ELF-1 (cell line): ENCODE measurements at regions not wholly inside any gene's neighbourhood (a gene's known extent, or its start where the extent isn't known, plus 50 kb on each side); places are given as distances from the start of the nearest gene placed in this dataset.

Experiments
- DNase-seq: peaks from one replicate; pipeline ENCODE4 v3.0.0-alpha.2; 2016; ENCODE audit warnings: low read depth, low spot score

DNA sequence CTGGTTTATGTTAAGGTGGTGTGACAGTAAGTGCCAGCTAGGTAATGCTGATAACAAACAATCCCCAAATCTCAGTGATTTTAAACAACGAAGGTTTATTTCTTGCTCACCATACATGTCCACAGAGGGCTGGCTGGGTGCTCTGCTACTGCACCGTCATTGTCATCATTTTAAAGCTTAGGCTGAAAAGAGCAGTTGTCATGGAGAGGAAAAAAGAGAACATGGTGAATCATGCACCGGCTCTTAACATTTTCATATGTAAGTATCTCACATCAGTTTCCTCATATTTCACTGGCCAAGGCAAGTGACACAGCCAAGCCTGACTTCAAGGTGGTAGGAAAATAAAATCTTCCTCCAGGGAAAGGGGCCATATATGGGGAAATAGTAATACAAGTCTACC lies 746.9 kb downstream of the SORCS3 start:
- DNase-seq = no peak

DNA sequence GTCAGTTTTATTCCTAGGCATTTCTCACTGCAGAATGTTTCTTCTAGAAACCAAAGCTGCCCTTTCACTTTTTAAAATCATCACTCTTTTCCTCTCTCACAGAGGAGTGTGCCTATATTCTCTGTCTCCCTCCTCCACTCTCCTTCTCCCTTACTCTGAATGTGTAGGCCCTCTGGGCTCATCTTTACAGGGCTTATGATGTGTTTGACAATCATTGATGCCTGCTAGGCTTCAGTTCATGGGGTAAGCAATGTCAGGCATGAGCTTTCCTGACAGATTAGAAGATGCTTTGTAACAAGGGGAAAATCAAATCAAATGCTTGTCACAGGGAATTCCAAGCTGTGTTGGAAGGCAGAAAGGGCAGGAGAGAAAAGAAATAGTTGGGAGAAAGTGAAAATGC lies 742.9 kb downstream of the SORCS3 start:
- no peak for DNase-seq

DNA sequence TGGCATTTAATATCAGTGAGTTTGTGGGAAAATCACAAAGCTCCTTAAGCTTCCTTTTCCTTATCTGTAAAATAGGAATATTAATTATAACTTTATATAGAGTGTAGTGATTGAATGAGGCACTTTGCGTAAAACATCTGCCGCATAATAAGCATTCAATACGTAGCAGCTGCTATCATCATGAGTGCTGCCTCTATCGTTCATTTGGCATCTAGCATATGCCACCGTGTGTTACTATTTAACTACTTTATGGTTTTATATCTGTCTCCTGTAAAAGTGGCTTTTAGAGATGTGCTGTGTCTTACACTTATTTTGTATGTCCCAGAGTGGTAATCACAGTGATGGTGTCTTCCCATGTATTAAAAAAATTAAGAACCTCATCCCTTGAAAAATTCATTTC lies 729.6 kb downstream of the SORCS3 start:
- no peak for DNase-seq

DNA sequence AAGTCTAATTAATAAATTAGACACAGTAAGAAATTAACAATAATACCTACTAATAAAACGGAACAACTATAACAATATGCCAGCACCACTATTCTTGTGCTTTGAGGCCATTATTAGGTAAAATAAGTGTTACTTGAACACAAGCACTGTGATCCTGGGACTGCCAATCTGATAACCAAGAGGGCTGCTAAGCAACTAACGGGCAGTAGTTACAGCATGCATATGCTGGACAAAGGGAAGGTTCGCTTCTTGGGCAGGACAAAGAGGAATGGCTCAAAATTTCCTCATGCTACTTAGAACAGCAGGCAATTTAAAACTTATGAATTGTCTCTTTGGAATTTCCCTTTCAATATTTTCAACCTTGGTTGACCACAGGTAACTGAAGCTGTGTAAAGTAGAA lies 718.6 kb downstream of the SORCS3 start:
- DNase-seq = no peak

DNA sequence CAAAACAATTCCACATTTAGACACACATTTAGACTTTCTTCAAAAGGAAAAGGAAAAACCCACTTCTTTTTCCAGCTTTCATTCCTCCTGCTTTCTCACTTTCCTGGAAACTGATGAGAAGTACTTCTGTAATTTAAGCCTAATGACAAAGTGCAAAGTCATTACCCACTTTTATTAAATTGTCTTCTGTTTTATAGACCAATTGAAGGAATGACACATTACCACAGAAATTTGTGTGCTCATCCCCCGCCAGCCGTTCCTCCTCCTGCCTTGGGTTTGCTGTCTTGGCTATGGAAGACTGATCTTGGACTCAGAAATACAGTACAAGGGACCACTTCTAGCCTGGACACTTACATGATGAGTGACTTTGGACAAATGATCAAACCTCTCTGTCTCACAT lies 717.8 kb downstream of the SORCS3 start:
- no peak for DNase-seq

DNA sequence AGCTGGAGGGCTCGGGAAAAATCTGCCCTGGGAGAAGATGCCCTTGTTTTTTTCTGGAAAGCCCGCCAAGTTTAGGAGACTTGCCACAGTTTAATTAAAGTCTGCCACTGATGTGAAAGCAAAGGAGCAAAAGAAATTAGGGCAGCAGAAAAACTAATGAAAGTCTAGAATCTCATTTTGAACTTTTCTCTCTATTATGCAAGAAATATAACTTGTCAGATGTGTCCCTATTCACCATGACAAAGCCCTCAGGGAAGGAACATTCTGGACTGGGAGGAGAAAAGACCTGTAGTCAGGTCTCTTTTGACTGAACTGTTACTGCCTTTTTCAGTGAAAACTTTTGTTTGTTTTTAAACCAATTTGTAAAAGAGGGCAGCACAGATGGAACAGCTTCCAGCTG lies 715.5 kb downstream of the SORCS3 start:
- DNase-seq = no peak

DNA sequence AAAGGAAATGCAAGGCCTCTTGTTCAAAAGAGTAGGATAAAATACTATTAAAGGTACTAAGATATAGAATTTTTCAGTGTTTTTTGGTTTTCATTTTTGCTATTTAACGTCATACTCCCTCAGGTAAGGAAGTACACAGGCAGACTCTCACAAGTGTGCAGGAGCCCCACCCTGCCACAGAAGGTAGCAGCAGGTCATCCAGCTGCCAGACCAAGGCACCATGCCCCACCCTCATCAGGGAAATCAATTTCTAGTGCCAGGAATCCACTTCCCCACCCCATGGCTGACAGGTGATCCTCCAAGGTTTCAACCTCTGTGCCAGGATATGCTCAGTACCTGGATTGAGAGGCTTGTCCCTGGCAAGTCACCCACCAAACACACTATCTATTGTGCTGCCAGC lies 712.9 kb downstream of the SORCS3 start:
- no peak for DNase-seq

DNA sequence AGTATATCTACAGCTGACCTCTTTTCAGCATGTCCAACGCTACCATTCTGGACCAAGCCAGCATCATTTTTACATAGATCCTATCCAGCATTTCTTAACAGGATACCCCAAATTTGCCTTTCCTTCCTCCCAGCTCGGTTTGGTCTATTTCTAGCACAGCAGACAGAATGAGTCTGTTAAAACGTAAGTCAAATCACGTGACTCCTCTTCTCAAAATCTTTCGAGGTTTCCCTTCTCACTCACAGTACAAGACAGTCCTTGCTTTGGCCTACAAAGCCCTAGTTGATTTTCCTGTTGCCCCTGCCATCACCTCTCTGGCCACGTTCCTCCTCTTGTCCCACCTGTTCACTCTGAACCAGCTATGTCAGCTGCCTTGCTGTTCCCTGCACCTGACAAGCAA lies 711.7 kb downstream of the SORCS3 start:
- DNase-seq = no peak

DNA sequence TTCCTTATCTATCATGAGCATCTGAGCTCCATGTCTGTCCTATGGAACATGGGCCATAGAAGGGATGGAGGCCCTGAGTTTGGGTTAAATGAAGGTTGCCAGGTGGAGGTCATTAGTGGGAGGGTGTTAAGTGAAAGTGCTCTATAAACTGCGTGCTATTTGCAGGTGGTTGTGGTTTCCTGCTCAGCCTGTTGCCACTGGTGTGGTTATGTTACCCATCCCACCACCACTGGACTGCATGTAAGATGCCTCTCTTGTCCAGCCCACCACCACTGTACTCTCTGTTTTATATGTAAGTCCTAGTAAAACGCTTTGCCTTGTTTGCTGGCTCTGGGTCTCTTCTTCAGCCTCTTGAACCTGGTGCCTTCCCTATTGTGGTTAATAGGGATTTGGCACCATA lies 711.2 kb downstream of the SORCS3 start:
- DNase-seq = no peak

DNA sequence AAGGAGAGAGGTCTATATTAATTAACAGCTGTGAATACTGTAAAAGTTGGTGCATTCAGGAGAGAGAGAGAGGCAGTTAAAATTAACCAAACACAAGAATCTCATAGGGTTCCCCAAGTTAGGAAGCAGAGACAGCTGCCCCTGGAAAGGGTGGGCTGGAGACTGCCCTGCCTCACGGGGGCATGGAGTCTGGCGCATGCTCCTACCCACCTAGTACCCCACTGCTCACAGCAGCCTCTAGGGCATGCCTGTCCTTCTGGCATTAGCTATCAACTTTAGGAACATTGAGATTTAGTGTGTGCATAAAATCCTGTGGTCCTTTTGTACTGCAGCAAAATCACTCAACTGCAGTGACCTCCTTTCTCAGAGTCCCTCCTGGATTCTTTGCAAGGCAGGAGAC lies 710.1 kb downstream of the SORCS3 start:
- no peak for DNase-seq

DNA sequence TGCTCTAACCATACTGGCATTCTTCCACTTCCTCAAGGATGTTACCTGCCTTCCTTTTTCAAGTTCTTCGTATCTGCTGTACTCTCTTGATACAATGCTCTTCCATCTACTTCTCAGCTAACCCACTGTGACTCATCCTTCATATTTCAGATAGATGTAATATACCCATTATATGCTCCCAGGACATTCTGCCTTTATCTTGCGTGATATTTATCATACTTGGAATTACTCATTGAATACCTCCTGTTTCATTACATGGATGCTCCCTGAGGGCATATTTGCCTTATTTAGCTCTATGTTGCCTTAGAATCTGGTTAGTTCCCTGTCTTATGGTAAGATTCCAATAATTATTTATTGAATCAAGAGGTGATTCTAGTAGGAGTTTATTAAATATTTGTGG lies 706.4 kb downstream of the SORCS3 start:
- no peak for DNase-seq

DNA sequence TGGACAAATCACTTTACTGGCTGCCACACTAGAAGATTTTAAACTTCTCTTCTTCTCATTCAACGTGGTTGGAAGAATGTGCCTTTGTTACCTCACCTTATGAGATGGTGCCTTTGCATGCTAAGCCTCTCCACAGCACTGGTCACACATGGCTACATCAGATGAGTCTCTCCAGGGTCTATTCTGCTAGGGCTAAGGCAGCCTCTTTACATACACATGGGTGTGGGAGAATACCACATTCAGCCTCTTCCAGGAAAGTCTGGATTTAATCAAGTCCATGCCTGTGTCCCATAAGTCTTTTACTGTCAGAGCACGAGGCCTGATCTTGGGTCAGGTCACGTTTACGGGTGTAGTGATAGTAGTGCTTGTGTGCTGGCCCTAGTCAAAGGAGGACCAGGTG lies 701.5 kb downstream of the SORCS3 start:
- no peak for DNase-seq

DNA sequence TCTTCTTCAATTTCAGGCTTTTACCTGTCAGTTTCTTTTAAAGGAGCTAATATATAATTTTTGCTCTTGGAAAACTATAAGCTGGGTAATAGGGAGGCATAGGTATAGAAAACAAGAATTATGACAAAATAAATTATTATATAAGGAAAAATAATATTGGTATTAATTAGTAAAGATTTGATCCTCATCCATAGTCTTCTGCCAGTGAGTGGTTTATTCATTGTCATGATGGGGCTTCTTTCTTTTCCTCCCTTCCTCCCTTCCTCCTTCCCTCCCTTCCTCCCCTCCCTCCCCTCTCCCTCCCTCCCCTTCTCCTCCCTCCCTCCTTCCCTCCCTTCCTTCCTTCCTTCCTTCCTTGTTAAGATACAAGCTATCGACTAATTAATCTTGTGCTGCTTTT lies 698.6 kb downstream of the SORCS3 start:
- DNase-seq = no peak

DNA sequence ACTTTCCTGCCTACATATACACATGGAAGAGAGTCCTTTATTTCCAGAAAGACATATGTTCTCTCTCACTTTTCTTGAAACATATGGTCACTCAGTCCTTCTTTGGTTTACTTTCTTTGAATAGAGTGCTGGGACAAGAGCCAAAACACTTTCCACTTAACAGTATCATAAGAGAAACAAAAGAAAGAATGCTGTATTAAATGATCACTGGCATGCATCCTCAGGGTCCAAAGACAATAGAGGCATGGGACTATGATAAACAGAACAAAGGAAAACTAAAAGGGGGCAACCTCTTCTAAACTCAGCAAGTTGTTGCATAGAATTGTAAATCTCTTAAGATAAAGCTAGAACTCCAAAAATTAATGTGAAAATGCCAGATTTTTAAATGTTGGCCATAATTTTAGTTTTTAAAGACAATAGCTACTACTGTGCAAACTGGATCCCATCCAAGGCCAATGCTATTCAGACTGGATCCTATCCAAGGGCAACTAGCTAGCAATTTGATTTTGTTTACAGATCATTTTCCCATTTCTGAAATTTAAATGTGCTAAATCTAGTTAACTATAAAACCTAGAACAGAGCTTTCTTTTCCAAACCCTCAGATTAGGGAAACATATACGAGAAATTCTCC lies 687.5 kb downstream of the SORCS3 start:
- no peak for DNase-seq
